GM12865 (cell line): ENCODE measurements at regions not wholly inside any gene's neighbourhood (a gene's known extent, or its start where the extent isn't known, plus 50 kb on each side); places are given as distances from the start of the nearest gene placed in this dataset.

Experiments used
- DNase-seq: peaks from one replicate; pipeline ENCODE4 v3.0.0; 2010; ENCODE audit warnings: low read depth
- H3K4me3 ChIP-seq: 2 replicates; pipeline ENCODE4 v1.5.1; 2011; ENCODE audit warnings: mild to moderate bottlenecking, low read depth, low read length, control low read depth
- CTCF ChIP-seq: IDR thresholded peaks from 2 replicates; pipeline ENCODE4 v1.5.1; 2011; ENCODE audit warnings: low read length, control low read depth, low read depth, inconsistent platforms; ENCODE audit not compliant: insufficient read depth; ENCODE audit errors: missing control alignments

DNA sequence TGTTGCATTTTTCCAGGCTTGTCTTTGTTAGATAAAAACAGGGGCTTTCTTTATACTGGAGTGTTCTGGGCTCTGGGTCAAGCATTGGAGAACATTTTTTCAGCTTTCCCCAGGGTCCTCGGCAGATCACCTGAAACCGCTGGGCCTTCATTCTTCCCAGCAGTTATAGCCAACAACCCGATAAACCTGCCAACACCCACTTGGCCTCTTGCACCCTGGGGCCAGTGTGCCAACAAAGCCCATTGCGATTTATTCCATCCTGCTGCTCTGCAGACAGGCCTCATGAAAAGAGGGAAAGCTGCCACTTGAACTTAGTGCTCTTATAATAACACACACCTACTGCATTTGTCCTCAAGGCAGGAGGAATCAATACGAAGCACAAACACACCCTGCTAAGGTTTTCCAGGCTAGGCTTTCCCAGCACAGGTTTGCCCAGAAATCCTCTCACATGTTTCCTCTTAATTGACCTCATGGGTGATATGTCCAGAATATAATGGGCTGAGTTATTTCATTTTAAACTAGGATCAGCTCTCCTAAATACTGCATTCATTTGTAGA, 669.3 kb downstream of the LIG4 start:
- TF ChIP-seq CTCF, result no peak
- no peak for DNase-seq
- H3K4me3 ChIP-seq, result no peak overlapping the region

DNA sequence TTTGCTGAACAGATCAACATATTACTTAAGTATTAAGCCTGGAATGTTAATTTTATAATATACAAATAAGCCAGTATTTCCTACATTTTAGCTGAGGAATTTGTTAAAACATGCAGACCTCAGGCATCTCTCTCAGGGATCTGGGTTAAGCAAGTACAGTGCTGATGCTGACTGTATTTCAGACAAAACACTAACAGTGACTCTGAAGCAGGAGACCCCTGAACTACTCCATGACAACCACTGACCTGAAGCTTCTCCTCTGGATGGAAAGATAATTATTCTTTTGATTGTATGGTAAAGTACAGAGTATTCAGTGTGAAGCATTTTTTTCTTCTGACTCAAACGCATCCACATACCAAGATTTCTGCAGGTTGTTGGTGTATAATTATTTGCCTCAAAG, 680.8 kb downstream of the LIG4 start:
- H3K4me3 ChIP-seq, result no peak overlapping the region
- no peak for TF ChIP-seq CTCF
- DNase-seq, result no peak

DNA sequence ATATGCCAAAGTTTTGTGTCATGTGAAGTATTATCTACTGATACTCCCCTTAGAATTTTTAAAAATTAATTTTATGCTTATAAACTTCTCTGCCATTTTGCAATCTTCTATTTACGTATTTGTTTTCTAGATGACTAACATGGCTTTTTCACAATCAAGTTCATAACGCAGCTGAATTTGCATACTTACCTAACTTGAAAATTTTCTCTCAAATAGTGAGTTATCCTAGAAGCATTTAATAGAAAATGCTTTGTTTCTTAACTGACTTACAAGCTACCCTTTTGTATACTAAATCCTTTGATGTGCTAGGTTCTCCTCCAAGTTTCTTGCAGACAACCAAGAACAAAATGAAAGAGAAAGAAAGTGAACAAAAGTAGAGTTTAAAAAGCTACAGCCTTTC, 683.5 kb downstream of the LIG4 start:
- no peak for TF ChIP-seq CTCF
- H3K4me3 ChIP-seq, result no peak overlapping the region
- DNase-seq, result no peak

DNA sequence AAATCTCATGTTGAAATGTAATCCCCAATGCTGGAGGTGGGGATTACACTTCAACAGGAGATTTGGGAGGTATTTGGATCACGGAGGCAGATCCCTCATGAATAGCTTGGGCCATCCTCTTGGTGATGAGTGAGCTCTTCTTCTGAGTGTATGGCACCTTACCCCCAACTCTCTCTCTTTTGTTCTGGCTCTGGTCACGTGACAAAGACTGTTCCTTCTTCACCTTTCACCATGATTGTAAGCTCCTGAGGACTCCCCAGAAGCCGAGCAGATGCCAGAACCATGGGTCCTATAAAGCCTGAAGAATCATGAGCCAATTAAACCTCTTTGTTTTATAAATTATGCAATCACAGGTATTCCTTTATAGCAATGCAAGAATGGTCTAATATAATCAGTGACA, 684.2 kb downstream of the LIG4 start:
- no peak for DNase-seq
- TF ChIP-seq CTCF, result no peak
- H3K4me3 ChIP-seq, result no peak overlapping the region

GRCh38 chr13:107529035-107529434, 686.3 kb downstream of the LIG4 start:
- DNase-seq, result no peak
- H3K4me3 ChIP-seq, result no peak overlapping the region
- no peak for TF ChIP-seq CTCF

GRCh38 chr13:107518780-107519179, 696.6 kb downstream of the LIG4 start:
- H3K4me3 ChIP-seq, result no peak overlapping the region
- no peak for DNase-seq
- no peak for TF ChIP-seq CTCF

DNA sequence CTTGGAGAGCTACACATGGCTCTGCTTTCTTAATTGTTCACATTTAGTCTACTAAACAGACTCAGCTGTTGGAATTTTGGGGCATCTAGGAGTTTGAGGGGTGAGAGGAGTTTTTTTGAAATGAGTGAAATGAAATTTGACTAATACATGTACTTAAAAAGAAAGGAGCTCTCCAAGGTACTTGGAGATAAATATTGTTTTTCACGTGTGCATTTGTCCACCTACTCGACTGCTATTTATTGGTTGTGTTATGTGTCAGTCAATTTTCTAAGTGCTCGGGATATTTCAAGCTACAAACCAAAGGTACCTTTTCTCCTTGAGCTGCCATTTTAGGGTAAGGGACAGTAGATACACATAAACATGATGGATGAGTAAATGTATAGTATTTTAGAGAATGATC, 697.0 kb downstream of the LIG4 start:
- no peak for TF ChIP-seq CTCF
- no peak overlapping the region for H3K4me3 ChIP-seq
- no peak for DNase-seq
